Ishikawa (cell line): ENCODE measurements at regions not wholly inside any gene's neighbourhood (a gene's known extent, or its start where the extent isn't known, plus 50 kb on each side); places are given as distances from the start of the nearest gene placed in this dataset.

Experiments used
- CEBPB ChIP-seq: IDR thresholded peaks from 2 replicates; pipeline ENCODE4 v1.6.1; 2012
- CREB1 ChIP-seq: IDR thresholded peaks from 2 replicates; pipeline ENCODE4 v1.6.1; 2012; ENCODE audit warnings: low read depth
- EGR1 ChIP-seq: IDR thresholded peaks from 2 replicates; pipeline ENCODE4 v1.6.1; 2012
- EP300 ChIP-seq: IDR thresholded peaks from 2 replicates; pipeline ENCODE4 v1.6.1; 2012; ENCODE audit warnings: borderline replicate concordance
- FOXM1 ChIP-seq: IDR thresholded peaks from 2 replicates; pipeline ENCODE4 v1.6.1; 2012; ENCODE audit warnings: low read depth, borderline replicate concordance
- MAX ChIP-seq: IDR thresholded peaks from 2 replicates; pipeline ENCODE4 v1.6.1; 2012
- NFIC ChIP-seq: IDR thresholded peaks from 2 replicates; pipeline ENCODE4 v1.6.1; 2012
- RAD21 ChIP-seq: IDR thresholded peaks from 2 replicates; pipeline ENCODE4 v1.6.1; 2012; ENCODE audit warnings: low read depth
- TAF1 ChIP-seq: IDR thresholded peaks from 2 replicates; pipeline ENCODE4 v1.6.1; 2012; ENCODE audit warnings: low read depth, mild to moderate bottlenecking
- TCF12 ChIP-seq: IDR thresholded peaks from 2 replicates; pipeline ENCODE4 v1.6.1; 2012; ENCODE audit warnings: low read depth
- TEAD4 ChIP-seq: IDR thresholded peaks from 2 replicates; pipeline ENCODE4 v1.6.1; 2012
- USF1 ChIP-seq: IDR thresholded peaks from 2 replicates; pipeline ENCODE4 v1.6.1; 2012
- YY1 ChIP-seq: IDR thresholded peaks from 2 replicates; pipeline ENCODE4 v1.6.1; 2012; ENCODE audit warnings: low read depth
- ZBTB7A ChIP-seq: IDR thresholded peaks from 2 replicates; pipeline ENCODE4 v1.6.1; 2012; ENCODE audit warnings: low read depth
- TF ChIP-seq, protein P1 (sequence below): IDR thresholded peaks from 2 replicates; pipeline ENCODE4 v1.6.1; 2012; ENCODE audit warnings: low read depth, mild to moderate bottlenecking

- TF ChIP-seq EGR1 (no peak), MAX (no peak), EP300 (no peak), YY1 (no peak), FOXM1 (no peak), USF1 (no peak), NFIC (no peak), TCF12 (no peak), ZBTB7A (no peak), TAF1 (no peak), TEAD4 (no peak), CEBPB (no peak), CREB1 (no peak), RAD21 (no peak)
- TF ChIP-seq, protein P1, sequence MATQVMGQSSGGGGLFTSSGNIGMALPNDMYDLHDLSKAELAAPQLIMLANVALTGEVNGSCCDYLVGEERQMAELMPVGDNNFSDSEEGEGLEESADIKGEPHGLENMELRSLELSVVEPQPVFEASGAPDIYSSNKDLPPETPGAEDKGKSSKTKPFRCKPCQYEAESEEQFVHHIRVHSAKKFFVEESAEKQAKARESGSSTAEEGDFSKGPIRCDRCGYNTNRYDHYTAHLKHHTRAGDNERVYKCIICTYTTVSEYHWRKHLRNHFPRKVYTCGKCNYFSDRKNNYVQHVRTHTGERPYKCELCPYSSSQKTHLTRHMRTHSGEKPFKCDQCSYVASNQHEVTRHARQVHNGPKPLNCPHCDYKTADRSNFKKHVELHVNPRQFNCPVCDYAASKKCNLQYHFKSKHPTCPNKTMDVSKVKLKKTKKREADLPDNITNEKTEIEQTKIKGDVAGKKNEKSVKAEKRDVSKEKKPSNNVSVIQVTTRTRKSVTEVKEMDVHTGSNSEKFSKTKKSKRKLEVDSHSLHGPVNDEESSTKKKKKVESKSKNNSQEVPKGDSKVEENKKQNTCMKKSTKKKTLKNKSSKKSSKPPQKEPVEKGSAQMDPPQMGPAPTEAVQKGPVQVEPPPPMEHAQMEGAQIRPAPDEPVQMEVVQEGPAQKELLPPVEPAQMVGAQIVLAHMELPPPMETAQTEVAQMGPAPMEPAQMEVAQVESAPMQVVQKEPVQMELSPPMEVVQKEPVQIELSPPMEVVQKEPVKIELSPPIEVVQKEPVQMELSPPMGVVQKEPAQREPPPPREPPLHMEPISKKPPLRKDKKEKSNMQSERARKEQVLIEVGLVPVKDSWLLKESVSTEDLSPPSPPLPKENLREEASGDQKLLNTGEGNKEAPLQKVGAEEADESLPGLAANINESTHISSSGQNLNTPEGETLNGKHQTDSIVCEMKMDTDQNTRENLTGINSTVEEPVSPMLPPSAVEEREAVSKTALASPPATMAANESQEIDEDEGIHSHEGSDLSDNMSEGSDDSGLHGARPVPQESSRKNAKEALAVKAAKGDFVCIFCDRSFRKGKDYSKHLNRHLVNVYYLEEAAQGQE, result no peak
These were observed 325.9 kb upstream of the PODXL start for GRCh38 chr7:131882321-131882720.

DNA sequence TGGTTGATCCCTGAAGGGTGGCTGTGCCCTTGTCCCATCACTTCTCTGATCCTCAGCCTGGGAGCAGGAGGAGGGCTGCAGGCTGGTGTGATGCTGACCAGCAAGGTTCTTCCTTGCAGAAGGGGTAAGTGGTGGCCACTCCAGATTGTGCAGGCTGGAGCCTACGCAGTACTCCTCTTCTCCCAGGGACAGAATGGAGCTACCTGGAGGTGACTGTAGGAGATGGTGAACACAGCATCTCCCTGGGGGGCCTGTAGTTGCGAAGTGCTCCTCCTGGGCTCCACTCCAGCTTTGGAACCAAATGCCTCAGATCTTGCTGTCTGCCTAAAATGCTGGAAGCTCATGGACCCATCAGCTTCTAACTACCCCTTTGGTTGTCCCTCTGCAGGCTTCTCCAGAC lies 323.6 kb upstream of the PODXL start:
- TF ChIP-seq CREB1 (no peak), TEAD4 (no peak), EGR1 (no peak), RAD21 (no peak), EP300 (no peak), ZBTB7A (no peak), TAF1 (no peak), TCF12 (no peak), USF1 (no peak), CEBPB (no peak), YY1 (no peak), MAX (no peak), FOXM1 (no peak), NFIC (no peak)
- TF ChIP-seq, protein P1, result no peak

- TF ChIP-seq CREB1, result no peak
- TF ChIP-seq TCF12, result no peak
- no peak for TF ChIP-seq FOXM1
- TF ChIP-seq USF1, result no peak
- TF ChIP-seq, protein P1, result no peak
- no peak for TF ChIP-seq ZBTB7A
- TF ChIP-seq TAF1, result no peak
These were observed 323.0 kb upstream of the PODXL start for GRCh38 chr7:131879424-131879823.

DNA sequence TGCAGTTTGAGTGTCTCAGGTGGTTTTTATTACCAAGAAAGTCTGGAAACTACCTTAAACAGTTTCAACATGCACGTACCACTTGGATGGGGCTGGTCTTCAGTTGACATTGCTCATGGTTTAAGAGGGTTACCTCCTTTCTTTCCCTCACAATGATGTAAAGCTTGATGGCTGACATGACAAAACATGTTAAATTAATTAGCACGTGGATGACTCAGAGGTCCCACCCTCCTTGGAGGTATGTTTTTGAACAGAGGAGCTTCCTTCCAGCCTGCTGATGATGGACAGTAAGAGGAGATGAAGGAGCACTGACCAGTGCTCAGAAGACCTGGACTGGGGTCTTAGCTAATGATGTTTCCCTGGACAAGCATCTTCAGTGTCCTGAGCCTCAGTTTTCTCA lies 322.3 kb upstream of the PODXL start:
- TF ChIP-seq YY1 (no peak), RAD21 (no peak), FOXM1 (no peak), ZBTB7A (no peak), TEAD4 (no peak), USF1 (no peak), NFIC (no peak), EP300 (no peak), CEBPB (no peak), TAF1 (no peak), MAX (no peak), CREB1 (no peak), EGR1 (no peak), TCF12 (no peak)
- TF ChIP-seq, protein P1, result no peak
